BE2C (cell line): ENCODE measurements at regions not wholly inside any gene's neighbourhood (a gene's known extent, or its start where the extent isn't known, plus 50 kb on each side); places are given as distances from the start of the nearest gene placed in this dataset.

Experiments
- DNase-seq: peaks from one replicate; pipeline ENCODE4 v3.0.0-alpha.2; 2020
- H3K27me3 ChIP-seq: fragments of 250-450 bp; sonication (Bioruptor Pico); 2 replicates; pipeline ENCODE4 v1.5.1; 2020; ENCODE audit warnings: mild to moderate bottlenecking
- H3K36me3 ChIP-seq: fragments of 250-450 bp; sonication (Bioruptor Pico); 2 replicates; pipeline ENCODE4 v1.5.1; 2020; ENCODE audit warnings: mild to moderate bottlenecking
- H3K4me1 ChIP-seq: fragments of 250-450 bp; sonication (Bioruptor Pico); 2 replicates; pipeline ENCODE4 v1.5.1; 2020
- H3K4me3 ChIP-seq: 2 replicates; pipeline ENCODE4 v1.5.1; 2011; ENCODE audit warnings: low read depth, low read length
- H3K9me3 ChIP-seq: fragments of 250-450 bp; sonication (Bioruptor Pico); 2 replicates; pipeline ENCODE4 v1.5.1; 2020
- TF ChIP-seq, protein P1 (sequence below): IDR thresholded peaks from 2 replicates; pipeline ENCODE4 v1.5.1; 2012; ENCODE audit warnings: mild to moderate bottlenecking, low read depth, low read length

- H3K9me3 ChIP-seq = no peaks in the 10 kb centered on the region
- H3K27me3 ChIP-seq = no peaks in the 10 kb centered on the region; the same call in 1 of the 2 replicates
- H3K4me1 ChIP-seq = no peaks in the 10 kb centered on the region
- no peaks in the 10 kb centered on the region for H3K36me3 ChIP-seq
- DNase-seq = no peak
- TF ChIP-seq, protein P1, sequence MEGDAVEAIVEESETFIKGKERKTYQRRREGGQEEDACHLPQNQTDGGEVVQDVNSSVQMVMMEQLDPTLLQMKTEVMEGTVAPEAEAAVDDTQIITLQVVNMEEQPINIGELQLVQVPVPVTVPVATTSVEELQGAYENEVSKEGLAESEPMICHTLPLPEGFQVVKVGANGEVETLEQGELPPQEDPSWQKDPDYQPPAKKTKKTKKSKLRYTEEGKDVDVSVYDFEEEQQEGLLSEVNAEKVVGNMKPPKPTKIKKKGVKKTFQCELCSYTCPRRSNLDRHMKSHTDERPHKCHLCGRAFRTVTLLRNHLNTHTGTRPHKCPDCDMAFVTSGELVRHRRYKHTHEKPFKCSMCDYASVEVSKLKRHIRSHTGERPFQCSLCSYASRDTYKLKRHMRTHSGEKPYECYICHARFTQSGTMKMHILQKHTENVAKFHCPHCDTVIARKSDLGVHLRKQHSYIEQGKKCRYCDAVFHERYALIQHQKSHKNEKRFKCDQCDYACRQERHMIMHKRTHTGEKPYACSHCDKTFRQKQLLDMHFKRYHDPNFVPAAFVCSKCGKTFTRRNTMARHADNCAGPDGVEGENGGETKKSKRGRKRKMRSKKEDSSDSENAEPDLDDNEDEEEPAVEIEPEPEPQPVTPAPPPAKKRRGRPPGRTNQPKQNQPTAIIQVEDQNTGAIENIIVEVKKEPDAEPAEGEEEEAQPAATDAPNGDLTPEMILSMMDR = no peak
- H3K4me3 ChIP-seq = no peak overlapping the region
These were observed 117.0 kb downstream of the ANKRD60 start for GRCh38 chr20:58111310-58112016.

GRCh38 chr20:58109918-58110635 is 118.4 kb downstream of the ANKRD60 start:
- TF ChIP-seq, protein P1 = no peak
- Histone ChIP-seq H3K4me3 (no peak overlapping the region), H3K27me3 (no peaks in the 10 kb centered on the region; the same call in 1 of the 2 replicates), H3K36me3 (no peaks in the 10 kb centered on the region), H3K9me3 (peaks cover 3% of the 10 kb centered on the region; the same call in 1 of the 2 replicates), H3K4me1 (no peaks in the 10 kb centered on the region)
- no peak for DNase-seq

GRCh38 chr20:58109126-58109880 is 119.2 kb downstream of the ANKRD60 start:
- no peak for DNase-seq
- no peaks in the 10 kb centered on the region; the same call in 1 of the 2 replicates for H3K27me3 ChIP-seq

GRCh38 chr20:58107533-58107932 is 120.9 kb downstream of the ANKRD60 start:
- no peak overlapping the region for H3K4me3 ChIP-seq
- TF ChIP-seq, protein P1 = no peak
- H3K36me3 ChIP-seq = no peaks in the 10 kb centered on the region
- H3K9me3 ChIP-seq = peaks cover 3% of the 10 kb centered on the region; the same call in 1 of the 2 replicates
- no peaks in the 10 kb centered on the region for H3K27me3 ChIP-seq
- no peak for DNase-seq
- no peaks in the 10 kb centered on the region for H3K4me1 ChIP-seq

More at GRCh38 chr20:58109126-58109880, 119.2 kb downstream of the ANKRD60 start:
- no peak overlapping the region for H3K4me3 ChIP-seq
- H3K9me3 ChIP-seq = peaks cover 3% of the 10 kb centered on the region; the same call in 1 of the 2 replicates
- TF ChIP-seq, protein P1 = no peak
- H3K36me3 ChIP-seq = no peaks in the 10 kb centered on the region
- no peaks in the 10 kb centered on the region for H3K4me1 ChIP-seq

- Histone ChIP-seq H3K36me3 (no peaks in the 10 kb centered on the region), H3K4me1 (no peaks in the 10 kb centered on the region), H3K27me3 (no peaks in the 10 kb centered on the region), H3K9me3 (peaks cover 3% of the 10 kb centered on the region; the same call in 1 of the 2 replicates), H3K4me3 (no peak overlapping the region)
- TF ChIP-seq, protein P1 = no peak
- no peak for DNase-seq
These were observed 122.2 kb downstream of the ANKRD60 start for GRCh38 chr20:58106143-58106750.
